HEK293 (cell line): ENCODE measurements at regions not wholly inside any gene's neighbourhood (a gene's known extent, or its start where the extent isn't known, plus 50 kb on each side); places are given as distances from the start of the nearest gene placed in this dataset.
"Not testable (repeated sequence)": the region's sequence is repeated elsewhere in the genome, so short reads cannot be mapped to it uniquely, and the experiment has no call there.

ENCODE experiments used
- CTCF ChIA-PET: fragments of 350-600 bp; formaldehyde crosslinking; extraction: SDS; loops from one replicate; lab custom pipeline; 2021; ENCODE audit warnings: antibody characterized with exemption; lab: Yijun Ruan, JAX
- POLR2A ChIA-PET: fragments of 300-600 bp; formaldehyde crosslinking; extraction: SDS; loops from one replicate; lab custom pipeline; 2020; ENCODE audit warnings: antibody characterized with exemption, inconsistent platforms; lab: Yijun Ruan, JAX
- H3K27ac ChIP-seq: fragments of 200-500 bp; sonication (Bioruptor generic); 2 replicates; pipeline ENCODE4 v1.5.1; 2014; ENCODE audit warnings: low read depth, low read length, control low read depth, inconsistent platforms; ENCODE audit errors: extremely low read depth
- H3K36me3 ChIP-seq, 2 experiments: fragments of 200-500 bp in 1 of 2; sonication (Bioruptor generic) in 1 of 2; 1 replicate in 1 of 2; 2 replicates in 1 of 2; pipeline ENCODE4 v1.5.1; 2014 to 2017; ENCODE audit warnings: inconsistent platforms in 2 of 2, low read length in 2 of 2; ENCODE audit not compliant: control insufficient read depth in 2 of 2, insufficient read depth in 1 of 2
- H3K4me1 ChIP-seq: fragments of 200-500 bp; sonication (Bioruptor generic); 2 replicates; pipeline ENCODE4 v1.5.1; 2014; ENCODE audit warnings: mild to moderate bottlenecking, low read length, inconsistent platforms; ENCODE audit not compliant: control insufficient read depth, insufficient read depth
- H3K4me3 ChIP-seq: 2 replicates; pipeline ENCODE4 v1.5.1; 2011; ENCODE audit warnings: low read depth, mild to moderate bottlenecking, control low read depth, low read length, moderate library complexity
- H3K9me3 ChIP-seq: fragments of 200-500 bp; sonication (Bioruptor generic); 2 replicates; pipeline ENCODE4 v1.5.1; 2014; ENCODE audit warnings: low read depth, low read length, inconsistent platforms; ENCODE audit not compliant: control insufficient read depth, insufficient read depth
- PRDM1 ChIP-seq: fragments of 450-650 bp; formaldehyde crosslinking; IDR thresholded peaks from 2 replicates; pipeline ENCODE4; 2016; ENCODE audit warnings: missing biosample characterization, missing genetic modification characterization
- ZNF146 ChIP-seq: fragments of 450-650 bp; formaldehyde crosslinking; IDR thresholded peaks from 2 replicates; pipeline ENCODE4 v1.5.1; 2016; ENCODE audit warnings: missing biosample characterization, missing genetic modification characterization
- ZNF169 ChIP-seq: fragments of 450-650 bp; formaldehyde crosslinking; IDR thresholded peaks from 2 replicates; pipeline ENCODE4 v1.5.1; 2016; ENCODE audit warnings: missing biosample characterization, missing genetic modification characterization
- ZNF341 ChIP-seq: fragments of 450-650 bp; formaldehyde crosslinking; IDR thresholded peaks from 2 replicates; pipeline ENCODE4; 2016; ENCODE audit warnings: low read depth, missing biosample characterization, missing genetic modification characterization
- ZNF350 ChIP-seq: fragments of 450-650 bp; formaldehyde crosslinking; IDR thresholded peaks from 2 replicates; pipeline ENCODE4 v1.5.0; 2017; ENCODE audit warnings: missing biosample characterization, mild to moderate bottlenecking, missing genetic modification characterization
- ZSCAN16 ChIP-seq: fragments of 450-650 bp; formaldehyde crosslinking; IDR thresholded peaks from 2 replicates; pipeline ENCODE4 v1.5.1; 2016; ENCODE audit warnings: missing biosample characterization, missing genetic modification characterization
- TF ChIP-seq, protein P1 (sequence below): fragments of 450-650 bp; formaldehyde crosslinking; IDR thresholded peaks from 2 replicates; pipeline ENCODE4 v1.5.1; 2016; ENCODE audit warnings: missing biosample characterization, missing genetic modification characterization
- TF ChIP-seq, protein P2 (sequence below): fragments of 450-650 bp; formaldehyde crosslinking; IDR thresholded peaks from 2 replicates; pipeline ENCODE4 v1.5.1; 2017; ENCODE audit warnings: missing biosample characterization, missing genetic modification characterization
- TF ChIP-seq, protein P3 (sequence below): fragments of 450-650 bp; formaldehyde crosslinking; IDR thresholded peaks from 2 replicates; pipeline ENCODE4 v1.5.1; 2017; ENCODE audit warnings: missing biosample characterization, mild to moderate bottlenecking, missing genetic modification characterization, moderate library complexity
- TF ChIP-seq, protein P4 (sequence below): fragments of 450-650 bp; formaldehyde crosslinking; IDR thresholded peaks from 2 replicates; pipeline ENCODE4 v1.5.1; 2017; ENCODE audit warnings: missing biosample characterization, missing genetic modification characterization
- TF ChIP-seq, protein P5 (sequence below): fragments of 450-650 bp; formaldehyde crosslinking; IDR thresholded peaks from 2 replicates; pipeline ENCODE4 v1.5.1; 2016; ENCODE audit warnings: missing biosample characterization, missing genetic modification characterization
- TF ChIP-seq, protein P6 (sequence below): fragments of 450-650 bp; formaldehyde crosslinking; IDR thresholded peaks from 2 replicates; pipeline ENCODE4 v1.5.1; 2016; ENCODE audit warnings: missing biosample characterization, missing genetic modification characterization

DNA sequence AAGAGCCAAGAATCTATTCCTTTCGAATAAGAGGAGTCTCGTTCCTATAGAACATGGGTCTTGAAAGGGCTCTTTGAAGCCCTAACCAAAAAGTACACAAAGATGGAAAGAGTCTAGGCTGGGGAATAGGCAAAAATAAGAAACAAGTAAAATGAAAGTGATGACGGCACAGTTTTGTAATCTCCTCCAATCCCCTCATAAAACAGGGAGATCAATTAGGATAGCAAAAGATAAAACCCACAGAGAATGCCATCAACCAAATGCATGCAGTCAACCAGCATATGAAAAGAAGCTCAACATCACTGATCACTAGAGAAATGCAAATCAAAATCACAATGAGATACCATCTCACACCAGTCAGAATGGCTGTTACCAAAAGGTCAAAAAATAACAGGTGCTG lies 122.4 kb upstream of the LSM14A start:
- POLR2A ChIA-PET = no interaction called here
- Histone ChIP-seq H3K36me3 (no peaks in the 10 kb centered on the region; a peak in 1 of 3 replicates), H3K4me1 (no peaks in the 10 kb centered on the region), H3K27ac (no peak overlapping the region), H3K4me3 (no peak overlapping the region), H3K9me3 (no peaks in the 10 kb centered on the region)
- CTCF ChIA-PET = interaction anchor here (0.7 to 3.0 kb wide), 7 partner anchors 8 to 282 kb away, joined by 3 to 16 read pairs (median 3); no protein-coding TSS in a partner anchor
- TF ChIP-seq ZNF169 (tag by site-specific recombination) = no peak
- TF ChIP-seq PRDM1 (tag by site-specific recombination) = no peak; the same call in 1 of the 2 replicates
- TF ChIP-seq ZNF350 = no peak
- TF ChIP-seq, protein P1, sequence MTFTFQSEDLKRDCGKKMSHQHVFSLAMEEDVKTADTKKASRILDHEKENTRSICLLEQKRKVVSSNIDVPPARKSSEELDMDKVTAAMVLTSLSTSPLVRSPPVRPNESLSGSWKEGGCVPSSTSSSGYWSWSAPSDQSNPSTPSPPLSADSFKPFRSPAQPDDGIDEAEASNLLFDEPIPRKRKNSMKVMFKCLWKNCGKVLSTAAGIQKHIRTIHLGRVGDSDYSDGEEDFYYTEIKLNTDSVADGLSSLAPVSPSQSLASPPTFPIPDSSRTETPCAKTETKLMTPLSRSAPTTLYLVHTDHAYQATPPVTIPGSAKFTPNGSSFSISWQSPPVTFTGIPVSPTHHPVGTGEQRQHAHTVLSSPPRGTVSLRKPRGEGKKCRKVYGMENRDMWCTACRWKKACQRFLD (tag by site-specific recombination) = no peak
- TF ChIP-seq, protein P2, sequence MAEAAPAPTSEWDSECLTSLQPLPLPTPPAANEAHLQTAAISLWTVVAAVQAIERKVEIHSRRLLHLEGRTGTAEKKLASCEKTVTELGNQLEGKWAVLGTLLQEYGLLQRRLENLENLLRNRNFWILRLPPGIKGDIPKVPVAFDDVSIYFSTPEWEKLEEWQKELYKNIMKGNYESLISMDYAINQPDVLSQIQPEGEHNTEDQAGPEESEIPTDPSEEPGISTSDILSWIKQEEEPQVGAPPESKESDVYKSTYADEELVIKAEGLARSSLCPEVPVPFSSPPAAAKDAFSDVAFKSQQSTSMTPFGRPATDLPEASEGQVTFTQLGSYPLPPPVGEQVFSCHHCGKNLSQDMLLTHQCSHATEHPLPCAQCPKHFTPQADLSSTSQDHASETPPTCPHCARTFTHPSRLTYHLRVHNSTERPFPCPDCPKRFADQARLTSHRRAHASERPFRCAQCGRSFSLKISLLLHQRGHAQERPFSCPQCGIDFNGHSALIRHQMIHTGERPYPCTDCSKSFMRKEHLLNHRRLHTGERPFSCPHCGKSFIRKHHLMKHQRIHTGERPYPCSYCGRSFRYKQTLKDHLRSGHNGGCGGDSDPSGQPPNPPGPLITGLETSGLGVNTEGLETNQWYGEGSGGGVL = no peak
- no peak for TF ChIP-seq ZSCAN16 (tag by site-specific recombination)
- TF ChIP-seq, protein P3, sequence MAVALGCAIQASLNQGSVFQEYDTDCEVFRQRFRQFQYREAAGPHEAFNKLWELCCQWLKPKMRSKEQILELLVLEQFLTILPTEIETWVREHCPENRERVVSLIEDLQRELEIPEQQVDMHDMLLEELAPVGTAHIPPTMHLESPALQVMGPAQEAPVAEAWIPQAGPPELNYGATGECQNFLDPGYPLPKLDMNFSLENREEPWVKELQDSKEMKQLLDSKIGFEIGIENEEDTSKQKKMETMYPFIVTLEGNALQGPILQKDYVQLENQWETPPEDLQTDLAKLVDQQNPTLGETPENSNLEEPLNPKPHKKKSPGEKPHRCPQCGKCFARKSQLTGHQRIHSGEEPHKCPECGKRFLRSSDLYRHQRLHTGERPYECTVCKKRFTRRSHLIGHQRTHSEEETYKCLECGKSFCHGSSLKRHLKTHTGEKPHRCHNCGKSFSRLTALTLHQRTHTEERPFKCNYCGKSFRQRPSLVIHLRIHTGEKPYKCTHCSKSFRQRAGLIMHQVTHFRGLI = no peak
- no peak for TF ChIP-seq ZNF341 (tag by site-specific recombination)
- TF ChIP-seq, protein P4, sequence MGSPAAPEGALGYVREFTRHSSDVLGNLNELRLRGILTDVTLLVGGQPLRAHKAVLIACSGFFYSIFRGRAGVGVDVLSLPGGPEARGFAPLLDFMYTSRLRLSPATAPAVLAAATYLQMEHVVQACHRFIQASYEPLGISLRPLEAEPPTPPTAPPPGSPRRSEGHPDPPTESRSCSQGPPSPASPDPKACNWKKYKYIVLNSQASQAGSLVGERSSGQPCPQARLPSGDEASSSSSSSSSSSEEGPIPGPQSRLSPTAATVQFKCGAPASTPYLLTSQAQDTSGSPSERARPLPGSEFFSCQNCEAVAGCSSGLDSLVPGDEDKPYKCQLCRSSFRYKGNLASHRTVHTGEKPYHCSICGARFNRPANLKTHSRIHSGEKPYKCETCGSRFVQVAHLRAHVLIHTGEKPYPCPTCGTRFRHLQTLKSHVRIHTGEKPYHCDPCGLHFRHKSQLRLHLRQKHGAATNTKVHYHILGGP (tag by site-specific recombination) = no peak

DNA sequence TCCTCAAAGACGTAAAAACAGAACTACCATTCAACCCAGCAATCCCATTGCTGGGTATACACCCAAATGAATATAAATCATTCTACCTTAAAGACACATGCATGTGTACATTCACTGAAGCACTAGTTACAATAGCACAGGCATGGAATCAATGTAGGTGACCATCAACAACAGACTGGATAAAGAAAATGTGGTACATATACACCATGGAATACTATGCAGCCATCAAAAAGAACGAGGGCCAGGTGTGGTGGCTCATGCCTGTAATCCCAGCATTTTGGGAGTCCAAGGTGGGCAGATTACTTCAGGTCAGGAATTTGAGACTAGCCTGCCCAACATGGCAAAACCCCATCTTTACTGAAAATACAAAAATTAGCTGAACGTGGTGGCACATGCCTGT lies 121.9 kb upstream of the LSM14A start:
- H3K27ac ChIP-seq, POLR2A ChIA-PET, H3K4me1 ChIP-seq, H3K36me3 ChIP-seq, H3K9me3 ChIP-seq, H3K4me3 ChIP-seq: not testable (repeated sequence)
- TF ChIP-seq, protein P5, sequence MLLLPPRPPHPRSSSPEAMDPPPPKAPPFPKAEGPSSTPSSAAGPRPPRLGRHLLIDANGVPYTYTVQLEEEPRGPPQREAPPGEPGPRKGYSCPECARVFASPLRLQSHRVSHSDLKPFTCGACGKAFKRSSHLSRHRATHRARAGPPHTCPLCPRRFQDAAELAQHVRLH (tag by site-specific recombination) = peak; percentile 84
- peak; percentile 99 for TF ChIP-seq ZNF146 (tag by site-specific recombination)
- TF ChIP-seq, protein P6, sequence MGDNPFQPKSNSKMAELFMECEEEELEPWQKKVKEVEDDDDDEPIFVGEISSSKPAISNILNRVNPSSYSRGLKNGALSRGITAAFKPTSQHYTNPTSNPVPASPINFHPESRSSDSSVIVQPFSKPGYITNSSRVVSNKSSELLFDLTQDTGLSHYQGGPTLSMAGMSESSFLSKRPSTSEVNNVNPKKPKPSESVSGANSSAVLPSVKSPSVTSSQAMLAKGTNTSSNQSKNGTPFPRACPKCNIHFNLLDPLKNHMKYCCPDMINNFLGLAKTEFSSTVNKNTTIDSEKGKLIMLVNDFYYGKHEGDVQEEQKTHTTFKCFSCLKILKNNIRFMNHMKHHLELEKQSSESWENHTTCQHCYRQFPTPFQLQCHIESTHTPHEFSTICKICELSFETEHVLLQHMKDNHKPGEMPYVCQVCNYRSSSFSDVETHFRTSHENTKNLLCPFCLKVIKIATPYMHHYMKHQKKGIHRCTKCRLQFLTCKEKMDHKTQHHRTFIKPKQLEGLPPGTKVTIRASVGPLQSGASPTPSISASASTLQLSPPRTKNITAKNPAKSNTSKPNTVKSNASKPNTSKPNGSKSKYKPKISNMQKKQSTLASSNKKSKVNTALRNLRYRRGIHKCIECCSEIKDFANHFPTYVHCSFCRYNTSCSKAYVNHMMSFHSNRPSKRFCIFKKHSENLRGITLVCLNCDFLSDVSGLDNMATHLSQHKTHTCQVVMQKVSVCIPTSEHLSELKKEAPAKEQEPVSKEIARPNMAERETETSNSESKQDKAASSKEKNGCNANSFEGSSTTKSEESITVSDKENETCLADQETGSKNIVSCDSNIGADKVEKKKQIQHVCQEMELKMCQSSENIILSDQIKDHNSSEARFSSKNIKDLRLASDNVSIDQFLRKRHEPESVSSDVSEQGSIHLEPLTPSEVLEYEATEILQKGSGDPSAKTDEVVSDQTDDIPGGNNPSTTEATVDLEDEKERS (tag by site-specific recombination) = peak; percentile 66; the same call in 1 of the 2 replicates
- CTCF ChIA-PET = interaction anchor here (0.9 to 3.0 kb wide), 2 partner anchors 8 to 52 kb away, joined by 3 to 16 read pairs; no protein-coding TSS in a partner anchor
